Endodermal cell (in vitro differentiated cells): ENCODE measurements at regions not wholly inside any gene's neighbourhood (a gene's known extent, or its start where the extent isn't known, plus 50 kb on each side); places are given as distances from the start of the nearest gene placed in this dataset.

ENCODE experiments used
- DNase-seq: peaks from one replicate; pipeline ENCODE4 v3.0.0-alpha.2; 2017
- H3K27ac ChIP-seq: 2 replicates; pipeline ENCODE4 v1.5.1; 2013; ENCODE audit warnings: mild to moderate bottlenecking, low read depth, low read length, moderate library complexity
- H3K27me3 ChIP-seq: 2 replicates; pipeline ENCODE4 v1.6.1; 2013; ENCODE audit warnings: mild to moderate bottlenecking, low read length, moderate library complexity; ENCODE audit not compliant: insufficient read depth, control insufficient read depth, poor library complexity, severe bottlenecking
- H3K36me3 ChIP-seq: 2 replicates; pipeline ENCODE4 v1.7.0; 2013; ENCODE audit warnings: mild to moderate bottlenecking, low read length, moderate library complexity; ENCODE audit not compliant: control insufficient read depth, insufficient read depth
- H3K4me1 ChIP-seq: one replicate; pipeline ENCODE4 v1.7.0; 2013; ENCODE audit warnings: low read length; ENCODE audit not compliant: control insufficient read depth, insufficient read depth
- H3K4me3 ChIP-seq: 2 replicates; pipeline ENCODE4 v1.5.1; 2013; ENCODE audit warnings: mild to moderate bottlenecking, low read length, moderate library complexity
- H3K9ac ChIP-seq: 2 replicates; pipeline ENCODE4 v1.6.1; 2013; ENCODE audit warnings: mild to moderate bottlenecking, low read length, moderate library complexity; ENCODE audit not compliant: poor library complexity, severe bottlenecking; ENCODE audit errors: extremely low read depth
- H3K9me3 ChIP-seq: 2 replicates; pipeline ENCODE4 v1.6.1; 2013; ENCODE audit warnings: mild to moderate bottlenecking, low read length, moderate library complexity; ENCODE audit not compliant: control insufficient read depth
- H3K27ac Mint-ChIP-seq: 2 replicates; pipeline ENCODE4 v1.8.0; 2020; ENCODE audit warnings: mixed read lengths
- H3K27me3 Mint-ChIP-seq: 2 replicates; pipeline ENCODE4 v1.8.0; 2021; ENCODE audit warnings: mild to moderate bottlenecking, mixed read lengths; ENCODE audit not compliant: insufficient read depth
- H3K36me3 Mint-ChIP-seq: 2 replicates; pipeline ENCODE4 v1.8.0; 2020; ENCODE audit warnings: low read depth, mixed read lengths
- H3K4me1 Mint-ChIP-seq: 2 replicates; pipeline ENCODE4 v1.8.0; 2020; ENCODE audit warnings: mixed read lengths
- H3K4me3 Mint-ChIP-seq: 2 replicates; pipeline ENCODE4 v1.8.0; 2020; ENCODE audit warnings: mild to moderate bottlenecking, moderate library complexity, mixed read lengths
- H3K9me3 Mint-ChIP-seq: 2 replicates; pipeline ENCODE4 v1.8.0; 2020; ENCODE audit warnings: mild to moderate bottlenecking, mixed read lengths
- WGBS, 2 experiments: methylation state at CpG; one replicate each; pipeline versions ENCODE4 v1.1.5 to v1.1.7; 2013; ENCODE audit warnings: missing lambda C conversion rate in 2 of 2, mixed read lengths in 1 of 2; ENCODE audit not compliant: insufficient coverage in 1 of 2, insufficient read length in 1 of 2; 5-methylcytosine and 5-hydroxymethylcytosine counted together
- TF ChIP-seq, protein P1 (sequence below): fragments of 200-600 bp; sonication (generic); conservative IDR thresholded peaks from 2 replicates; pipeline ENCODE4 v1.5.0; 2021; ENCODE audit warnings: antibody characterized with exemption, mild to moderate bottlenecking

DNA sequence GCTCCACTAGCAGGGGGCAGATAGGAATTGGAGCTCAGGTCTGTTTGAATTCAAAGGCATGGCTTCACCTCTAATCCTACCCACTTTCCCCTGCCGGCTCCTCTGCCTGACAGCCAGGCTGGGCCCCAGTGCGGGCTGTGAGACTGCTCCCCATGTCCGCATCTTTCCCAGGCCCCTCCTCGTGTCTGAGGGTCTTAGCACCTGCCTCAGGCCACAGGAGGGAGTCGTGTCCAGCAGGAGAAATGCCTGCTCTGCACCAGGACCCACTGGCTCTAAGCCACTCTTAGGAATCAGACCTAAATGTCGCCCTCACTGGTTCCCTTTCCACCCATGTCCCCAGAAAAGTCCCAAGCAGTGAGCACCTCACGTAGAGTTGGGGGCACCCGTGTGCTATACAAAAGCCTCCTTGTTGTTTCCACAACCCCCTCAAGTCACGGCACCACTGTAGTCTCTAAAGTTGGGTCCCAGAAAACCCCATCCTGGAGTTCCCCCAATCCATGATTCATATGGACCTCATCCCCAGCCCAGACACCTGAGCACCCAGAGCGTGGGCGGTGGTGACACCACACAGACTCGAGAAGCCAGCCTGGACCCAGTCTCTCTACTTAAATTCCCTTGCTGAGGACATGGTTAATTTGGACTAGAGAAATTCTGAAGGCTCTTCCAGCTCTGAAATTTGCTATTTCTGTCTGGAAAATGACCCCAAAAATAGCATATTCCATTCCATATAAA, 466.4 kb upstream of the ZMIZ1 start:
- 86 to 96% methylated on average over 7 to 12 of the region's 12 CpGs for WGBS, 2 experiments
- H3K4me1 ChIP-seq = no peaks in the 10 kb centered on the region

DNA sequence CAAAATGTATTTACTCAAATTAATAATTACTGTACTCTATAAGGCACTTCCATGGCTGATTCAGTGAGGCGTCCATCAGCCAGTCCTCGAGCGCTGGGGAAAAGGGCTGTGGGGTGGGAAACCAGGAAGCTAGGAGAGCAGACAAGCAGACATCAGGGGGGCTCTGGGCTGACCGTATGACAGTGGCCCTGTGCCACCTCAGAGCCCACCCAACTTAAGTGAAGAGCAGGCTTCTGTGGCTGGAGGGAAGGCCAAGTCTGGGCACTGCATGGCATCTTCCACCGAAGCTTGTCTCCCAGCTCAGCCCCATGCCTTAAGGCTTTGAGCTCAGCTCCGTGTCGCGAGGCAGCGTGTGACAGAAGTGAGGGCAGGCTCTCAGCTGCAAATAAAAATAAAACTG, 464.5 kb upstream of the ZMIZ1 start:
- Mint-ChIP-seq H3K27me3 (peaks cover 35% of the 10 kb centered on the region), H3K4me1 (no peaks in the 10 kb centered on the region), H3K9me3 (peaks cover 8% of the 10 kb centered on the region), H3K27ac (no peak overlapping the region), H3K36me3 (no peaks in the 10 kb centered on the region), H3K4me3 (no peak overlapping the region)
- Histone ChIP-seq H3K36me3 (no peaks in the 10 kb centered on the region), H3K27ac (no peak overlapping the region), H3K4me1 (no peaks in the 10 kb centered on the region), H3K9me3 (peaks cover 9% of the 10 kb centered on the region), H3K9ac (no peak overlapping the region), H3K4me3 (no peak overlapping the region), H3K27me3 (peaks cover 20% of the 10 kb centered on the region)
- TF ChIP-seq, protein P1, sequence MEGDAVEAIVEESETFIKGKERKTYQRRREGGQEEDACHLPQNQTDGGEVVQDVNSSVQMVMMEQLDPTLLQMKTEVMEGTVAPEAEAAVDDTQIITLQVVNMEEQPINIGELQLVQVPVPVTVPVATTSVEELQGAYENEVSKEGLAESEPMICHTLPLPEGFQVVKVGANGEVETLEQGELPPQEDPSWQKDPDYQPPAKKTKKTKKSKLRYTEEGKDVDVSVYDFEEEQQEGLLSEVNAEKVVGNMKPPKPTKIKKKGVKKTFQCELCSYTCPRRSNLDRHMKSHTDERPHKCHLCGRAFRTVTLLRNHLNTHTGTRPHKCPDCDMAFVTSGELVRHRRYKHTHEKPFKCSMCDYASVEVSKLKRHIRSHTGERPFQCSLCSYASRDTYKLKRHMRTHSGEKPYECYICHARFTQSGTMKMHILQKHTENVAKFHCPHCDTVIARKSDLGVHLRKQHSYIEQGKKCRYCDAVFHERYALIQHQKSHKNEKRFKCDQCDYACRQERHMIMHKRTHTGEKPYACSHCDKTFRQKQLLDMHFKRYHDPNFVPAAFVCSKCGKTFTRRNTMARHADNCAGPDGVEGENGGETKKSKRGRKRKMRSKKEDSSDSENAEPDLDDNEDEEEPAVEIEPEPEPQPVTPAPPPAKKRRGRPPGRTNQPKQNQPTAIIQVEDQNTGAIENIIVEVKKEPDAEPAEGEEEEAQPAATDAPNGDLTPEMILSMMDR = no peak
- peak; percentile 33 for DNase-seq
- WGBS, 2 experiments = 93% methylated on average over 9 of the region's 9 CpGs

More for the DNA sequence above, 466.4 kb upstream of the ZMIZ1 start:
- H3K36me3 Mint-ChIP-seq = no peaks in the 10 kb centered on the region
- H3K4me3 ChIP-seq = no peak overlapping the region
- TF ChIP-seq, protein P1 = peak; percentile 51
- H3K27ac ChIP-seq = no peak overlapping the region
- H3K27me3 Mint-ChIP-seq = peaks cover 42% of the 10 kb centered on the region
- H3K36me3 ChIP-seq = no peaks in the 10 kb centered on the region
- H3K9me3 ChIP-seq = no peaks in the 10 kb centered on the region
- H3K27me3 ChIP-seq = peaks cover 26% of the 10 kb centered on the region
- H3K27ac Mint-ChIP-seq = no peak overlapping the region
- H3K4me3 Mint-ChIP-seq = no peak overlapping the region
- no peak overlapping the region for H3K9ac ChIP-seq
- peaks cover 4% of the 10 kb centered on the region for H3K9me3 Mint-ChIP-seq
- H3K4me1 Mint-ChIP-seq = no peaks in the 10 kb centered on the region
- peak; percentile 42 for DNase-seq

DNA sequence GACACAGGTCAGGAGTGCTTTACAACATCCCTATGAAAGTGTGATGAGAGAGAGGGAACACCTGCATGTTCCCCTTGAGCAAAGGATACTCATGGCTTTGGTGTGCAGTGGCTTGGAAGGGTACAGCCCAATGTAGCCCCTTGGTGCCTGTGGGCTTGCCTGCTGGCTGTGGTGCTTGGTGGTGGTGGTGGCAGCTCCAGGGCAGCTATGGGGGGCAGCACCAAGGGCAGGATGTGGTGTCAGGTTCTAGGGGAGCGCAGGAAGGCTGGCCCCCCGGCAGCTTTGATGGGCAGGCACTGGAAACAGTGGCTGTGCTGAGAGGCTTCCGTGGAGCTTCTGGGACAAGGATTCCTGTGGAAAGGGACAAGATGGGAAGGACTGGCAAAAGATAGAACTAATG, 464.0 kb upstream of the ZMIZ1 start:
- peaks cover 16% of the 10 kb centered on the region for H3K27me3 ChIP-seq
- H3K4me3 Mint-ChIP-seq = no peak overlapping the region
- no peaks in the 10 kb centered on the region for H3K36me3 Mint-ChIP-seq
- H3K27ac Mint-ChIP-seq = no peak overlapping the region
- H3K27me3 Mint-ChIP-seq = peaks cover 33% of the 10 kb centered on the region
- H3K36me3 ChIP-seq = no peaks in the 10 kb centered on the region
- H3K4me1 ChIP-seq = no peaks in the 10 kb centered on the region
- H3K4me1 Mint-ChIP-seq = no peaks in the 10 kb centered on the region
- peak; percentile 31 for DNase-seq
- H3K27ac ChIP-seq = no peak overlapping the region
- 92 to 93% methylated on average over 3 of the region's 3 CpGs for WGBS, 2 experiments
- no peak overlapping the region for H3K4me3 ChIP-seq
- H3K9ac ChIP-seq = no peak overlapping the region
- peaks cover 8% of the 10 kb centered on the region for H3K9me3 Mint-ChIP-seq
- peaks cover 11% of the 10 kb centered on the region for H3K9me3 ChIP-seq
- TF ChIP-seq, protein P1 = no peak
